ENCODE measurements at regions not wholly inside any gene's neighbourhood (a gene's known extent, or its start where the extent isn't known, plus 50 kb on each side); places are given as distances from the start of the nearest gene placed in this dataset.

DNA sequence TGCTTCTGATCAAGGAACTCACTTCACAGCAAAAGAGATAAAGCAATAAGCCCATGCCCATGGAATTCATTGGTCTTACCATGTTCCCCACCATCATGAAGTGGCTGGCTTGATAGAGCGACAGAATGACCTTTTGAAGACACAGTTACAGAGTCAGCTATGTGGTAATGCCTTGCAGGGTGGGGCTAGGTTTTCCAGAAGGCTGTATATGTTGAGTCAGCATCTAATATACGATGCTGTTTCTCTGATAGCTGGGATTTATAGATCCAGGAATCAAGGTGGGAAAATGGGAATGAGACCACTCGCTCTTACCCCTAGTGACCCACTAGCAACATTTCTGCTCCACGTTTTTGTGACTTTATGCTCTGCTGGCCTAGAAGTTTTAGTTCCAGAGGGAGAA lies 220.7 kb upstream of the RSPO3 start:
- Histone ChIP-seq H3K27ac (ENCODE audit: low read depth, low read length) (no peak overlapping the region), H3K79me2 (ENCODE audit: insufficient read depth, low read length) (no peaks in the 10 kb centered on the region), H3K4me2 (ENCODE audit: insufficient read depth, low read length) (no peak overlapping the region), H3K9me3 (ENCODE audit: low read depth, low read length) (no peaks in the 10 kb centered on the region), H3K4me1 (ENCODE audit: insufficient read depth, low read length) (no peaks in the 10 kb centered on the region), H3K36me3 (ENCODE audit: insufficient read depth, low read length) (no peaks in the 10 kb centered on the region), H2AFZ (ENCODE audit: low read length) (no peak overlapping the region), H3K4me3 (ENCODE audit: insufficient read depth, low read length) (no peak overlapping the region), H4K20me1 (ENCODE audit: insufficient read depth, low read length) (no peaks in the 10 kb centered on the region), H3K27me3 (ENCODE audit: insufficient read depth, low read length) (no peaks in the 10 kb centered on the region)
- DNase-seq (ENCODE audit: insufficient read length, low spot score, missing footprints) = no peak
- TF ChIP-seq, protein P1, sequence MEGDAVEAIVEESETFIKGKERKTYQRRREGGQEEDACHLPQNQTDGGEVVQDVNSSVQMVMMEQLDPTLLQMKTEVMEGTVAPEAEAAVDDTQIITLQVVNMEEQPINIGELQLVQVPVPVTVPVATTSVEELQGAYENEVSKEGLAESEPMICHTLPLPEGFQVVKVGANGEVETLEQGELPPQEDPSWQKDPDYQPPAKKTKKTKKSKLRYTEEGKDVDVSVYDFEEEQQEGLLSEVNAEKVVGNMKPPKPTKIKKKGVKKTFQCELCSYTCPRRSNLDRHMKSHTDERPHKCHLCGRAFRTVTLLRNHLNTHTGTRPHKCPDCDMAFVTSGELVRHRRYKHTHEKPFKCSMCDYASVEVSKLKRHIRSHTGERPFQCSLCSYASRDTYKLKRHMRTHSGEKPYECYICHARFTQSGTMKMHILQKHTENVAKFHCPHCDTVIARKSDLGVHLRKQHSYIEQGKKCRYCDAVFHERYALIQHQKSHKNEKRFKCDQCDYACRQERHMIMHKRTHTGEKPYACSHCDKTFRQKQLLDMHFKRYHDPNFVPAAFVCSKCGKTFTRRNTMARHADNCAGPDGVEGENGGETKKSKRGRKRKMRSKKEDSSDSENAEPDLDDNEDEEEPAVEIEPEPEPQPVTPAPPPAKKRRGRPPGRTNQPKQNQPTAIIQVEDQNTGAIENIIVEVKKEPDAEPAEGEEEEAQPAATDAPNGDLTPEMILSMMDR (IDR thresholded peaks at IDR 0.05; ENCODE audit: extremely low read depth, low read depth, low read length) = no peak

DNA sequence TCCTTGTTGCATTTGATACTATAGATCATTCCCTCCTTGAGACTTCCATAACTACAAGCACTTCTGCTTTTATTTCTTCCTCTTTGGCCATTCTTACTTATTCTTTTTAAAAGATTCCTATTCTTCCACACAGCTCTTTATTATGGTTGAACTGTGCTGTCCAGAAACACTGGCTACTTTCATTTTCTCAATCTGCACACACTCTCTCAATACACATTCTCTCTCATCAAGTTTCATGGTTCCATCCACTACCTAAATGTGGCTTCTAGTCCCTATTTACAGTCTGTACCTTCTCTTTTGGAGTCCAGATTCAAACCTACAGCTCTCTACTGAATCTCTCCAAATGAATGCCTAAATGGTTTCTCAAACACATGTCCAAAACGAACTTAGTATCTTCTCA lies 214.3 kb upstream of the RSPO3 start:
- Histone ChIP-seq H3K4me2 (ENCODE audit: insufficient read depth, low read length) (peak overlapping the region; percentile 38), H2AFZ (ENCODE audit: low read length) (peak overlapping the region; percentile 72), H4K20me1 (ENCODE audit: insufficient read depth, low read length) (no peaks in the 10 kb centered on the region), H3K27ac (ENCODE audit: low read depth, low read length) (no peak overlapping the region), H3K4me3 (ENCODE audit: insufficient read depth, low read length) (no peak overlapping the region), H3K36me3 (ENCODE audit: insufficient read depth, low read length) (no peaks in the 10 kb centered on the region), H3K4me1 (ENCODE audit: insufficient read depth, low read length) (no peaks in the 10 kb centered on the region), H3K79me2 (ENCODE audit: insufficient read depth, low read length) (no peaks in the 10 kb centered on the region), H3K27me3 (ENCODE audit: insufficient read depth, low read length) (no peaks in the 10 kb centered on the region), H3K9me3 (ENCODE audit: low read depth, low read length) (no peaks in the 10 kb centered on the region)
- peak; percentile 3 for DNase-seq (ENCODE audit: insufficient read length, low spot score, missing footprints)
- TF ChIP-seq, protein P1 (IDR thresholded peaks at IDR 0.05; ENCODE audit: extremely low read depth, low read depth, low read length) = no peak

DNA sequence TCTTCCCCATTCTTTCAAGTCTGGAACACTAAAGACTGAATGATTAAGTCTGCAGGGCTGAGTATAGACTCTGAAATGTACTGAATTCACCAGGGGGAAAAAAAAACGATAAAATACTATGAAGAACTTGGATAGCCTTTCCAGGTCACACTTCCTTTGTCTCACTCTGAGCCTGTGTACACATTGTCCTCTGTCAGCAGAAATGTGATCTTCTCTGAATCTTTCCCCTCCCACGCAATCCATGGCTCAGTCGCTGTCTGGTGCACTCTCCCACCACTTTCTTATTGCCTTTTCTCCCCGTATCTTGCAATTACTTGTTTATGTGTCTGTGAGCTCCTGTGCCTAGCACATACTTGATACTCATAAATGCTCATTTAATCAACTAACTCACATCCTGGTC lies 212.6 kb upstream of the RSPO3 start:
- Histone ChIP-seq H3K36me3 (ENCODE audit: insufficient read depth, low read length) (no peaks in the 10 kb centered on the region), H3K27ac (ENCODE audit: low read depth, low read length) (no peak overlapping the region), H3K4me2 (ENCODE audit: insufficient read depth, low read length) (no peak overlapping the region), H2AFZ (ENCODE audit: low read length) (no peak overlapping the region), H3K4me1 (ENCODE audit: insufficient read depth, low read length) (no peaks in the 10 kb centered on the region), H3K4me3 (ENCODE audit: insufficient read depth, low read length) (no peak overlapping the region), H3K9me3 (ENCODE audit: low read depth, low read length) (no peaks in the 10 kb centered on the region), H3K79me2 (ENCODE audit: insufficient read depth, low read length) (no peaks in the 10 kb centered on the region), H4K20me1 (ENCODE audit: insufficient read depth, low read length) (no peaks in the 10 kb centered on the region), H3K27me3 (ENCODE audit: insufficient read depth, low read length) (no peaks in the 10 kb centered on the region)
- DNase-seq (ENCODE audit: insufficient read length, low spot score, missing footprints) = no peak
- TF ChIP-seq, protein P1 (IDR thresholded peaks at IDR 0.05; ENCODE audit: extremely low read depth, low read depth, low read length) = no peak

DNA sequence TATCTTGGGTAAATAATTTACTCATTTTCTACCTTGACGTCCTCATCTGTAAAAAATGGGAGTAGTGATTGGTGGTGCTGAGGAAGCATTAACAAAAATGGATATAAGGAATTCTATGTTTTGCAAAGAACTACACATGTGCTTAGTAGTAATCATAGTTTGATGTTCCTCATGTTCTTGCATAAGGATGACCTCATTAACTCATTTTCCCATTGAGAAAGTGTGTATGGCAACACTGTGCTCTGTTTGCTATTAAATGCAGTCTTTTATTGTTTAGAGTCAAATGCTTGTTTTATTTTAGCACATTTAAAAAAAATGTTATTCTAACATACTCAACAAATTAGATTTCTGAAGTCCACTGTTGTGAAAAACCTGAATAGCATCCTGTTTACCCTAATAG lies 211.2 kb upstream of the RSPO3 start:
- no peak overlapping the region for H3K27ac ChIP-seq (ENCODE audit: low read depth, low read length)
- H3K36me3 ChIP-seq (ENCODE audit: insufficient read depth, low read length) = no peaks in the 10 kb centered on the region
- no peak overlapping the region for H3K4me2 ChIP-seq (ENCODE audit: insufficient read depth, low read length)
- H4K20me1 ChIP-seq (ENCODE audit: insufficient read depth, low read length) = no peaks in the 10 kb centered on the region
- TF ChIP-seq, protein P1 (IDR thresholded peaks at IDR 0.05; ENCODE audit: extremely low read depth, low read depth, low read length) = no peak
- no peaks in the 10 kb centered on the region for H3K79me2 ChIP-seq (ENCODE audit: insufficient read depth, low read length)
- no peaks in the 10 kb centered on the region for H3K4me1 ChIP-seq (ENCODE audit: insufficient read depth, low read length)
- H3K9me3 ChIP-seq (ENCODE audit: low read depth, low read length) = no peaks in the 10 kb centered on the region
- H3K27me3 ChIP-seq (ENCODE audit: insufficient read depth, low read length) = no peaks in the 10 kb centered on the region
- H3K4me3 ChIP-seq (ENCODE audit: insufficient read depth, low read length) = no peak overlapping the region
- no peak overlapping the region for H2AFZ ChIP-seq (ENCODE audit: low read length)
- no peak for DNase-seq (ENCODE audit: insufficient read length, low spot score, missing footprints)

Data from osteoblast (primary cell).